SJCRH30 (cell line): ENCODE measurements at regions not wholly inside any gene's neighbourhood (a gene's known extent, or its start where the extent isn't known, plus 50 kb on each side); places are given as distances from the start of the nearest gene placed in this dataset.

Source experiments
- DNase-seq, 2 experiments: peaks; one replicate each; pipeline ENCODE4 v3.0.0-alpha.2; 2015 to 2020
- H3K27ac ChIP-seq: fragments of 250-450 bp; sonication (Bioruptor Pico); 2 replicates; pipeline ENCODE4 v1.5.1; 2020; ENCODE audit warnings: mild to moderate bottlenecking, moderate library complexity
- H3K27me3 ChIP-seq: fragments of 250-450 bp; sonication (Bioruptor Pico); 2 replicates; pipeline ENCODE4 v1.5.1; 2020; ENCODE audit warnings: mild to moderate bottlenecking, moderate library complexity
- H3K36me3 ChIP-seq: fragments of 250-450 bp; sonication (Bioruptor Pico); 2 replicates; pipeline ENCODE4 v1.5.1; 2020; ENCODE audit warnings: mild to moderate bottlenecking, moderate library complexity
- H3K4me1 ChIP-seq: fragments of 250-450 bp; sonication (Bioruptor Pico); 2 replicates; pipeline ENCODE4 v1.5.1; 2020; ENCODE audit warnings: mild to moderate bottlenecking, moderate library complexity
- H3K4me3 ChIP-seq: fragments of 250-450 bp; sonication (Bioruptor Pico); 2 replicates; pipeline ENCODE4 v1.5.1; 2020; ENCODE audit warnings: mild to moderate bottlenecking, moderate library complexity
- H3K9me3 ChIP-seq: fragments of 250-450 bp; sonication (Bioruptor Pico); replicated peaks from 2 replicates; pipeline ENCODE4 v1.5.1; 2020; ENCODE audit warnings: mild to moderate bottlenecking, moderate library complexity

DNA sequence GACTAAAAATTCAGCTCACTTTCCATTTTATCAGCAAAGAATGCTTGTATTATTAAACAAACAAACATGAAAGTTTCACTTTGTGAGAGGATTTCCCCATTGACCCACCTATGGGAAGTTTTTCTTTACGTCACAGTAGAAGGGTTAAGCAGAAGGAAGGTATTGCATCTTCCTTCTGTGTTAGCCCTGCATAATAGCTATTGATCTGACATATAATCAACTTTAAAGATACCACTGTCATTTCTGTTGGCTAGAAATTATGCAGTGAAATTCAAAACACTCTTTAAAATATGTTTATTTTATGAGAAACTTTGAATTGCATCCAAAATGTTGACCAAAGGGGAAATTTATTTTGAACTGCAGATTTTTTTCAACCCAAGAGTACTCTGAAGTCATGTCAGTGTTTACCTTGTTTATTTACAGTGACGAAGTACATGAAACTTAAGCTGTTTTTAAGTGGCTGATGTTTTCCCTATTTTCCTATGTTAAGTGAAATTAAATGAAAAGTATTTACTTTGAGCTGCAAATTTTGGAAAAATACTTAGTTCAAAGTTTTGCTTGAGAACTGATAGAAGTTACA lies 566.4 kb downstream of the ZEB2 start:
- no peak overlapping the region for H3K27ac ChIP-seq
- H3K36me3 ChIP-seq, result no peaks in the 10 kb centered on the region
- no peak overlapping the region for H3K4me3 ChIP-seq
- no peaks in the 10 kb centered on the region for H3K27me3 ChIP-seq
- no peaks in the 10 kb centered on the region for H3K9me3 ChIP-seq
- DNase-seq, result no peak
- peaks cover 6% of the 10 kb centered on the region for H3K4me1 ChIP-seq

- Histone ChIP-seq H3K9me3 (no peaks in the 10 kb centered on the region), H3K36me3 (no peaks in the 10 kb centered on the region), H3K4me1 (peaks cover 6% of the 10 kb centered on the region), H3K27ac (no peak overlapping the region), H3K4me3 (no peak overlapping the region), H3K27me3 (no peaks in the 10 kb centered on the region)
- no peak for DNase-seq
Observed at GRCh38 chr2:143952536-143952935, 567.4 kb downstream of the ZEB2 start.

- H3K36me3 ChIP-seq, result no peaks in the 10 kb centered on the region
- H3K4me3 ChIP-seq, result no peak overlapping the region
- H3K27me3 ChIP-seq, result no peaks in the 10 kb centered on the region
- no peak for DNase-seq
- H3K4me1 ChIP-seq, result peaks cover 6% of the 10 kb centered on the region
- H3K9me3 ChIP-seq, result no peaks in the 10 kb centered on the region
- H3K27ac ChIP-seq, result no peak overlapping the region
Observed at GRCh38 chr2:143950704-143951103, 569.2 kb downstream of the ZEB2 start.

DNA sequence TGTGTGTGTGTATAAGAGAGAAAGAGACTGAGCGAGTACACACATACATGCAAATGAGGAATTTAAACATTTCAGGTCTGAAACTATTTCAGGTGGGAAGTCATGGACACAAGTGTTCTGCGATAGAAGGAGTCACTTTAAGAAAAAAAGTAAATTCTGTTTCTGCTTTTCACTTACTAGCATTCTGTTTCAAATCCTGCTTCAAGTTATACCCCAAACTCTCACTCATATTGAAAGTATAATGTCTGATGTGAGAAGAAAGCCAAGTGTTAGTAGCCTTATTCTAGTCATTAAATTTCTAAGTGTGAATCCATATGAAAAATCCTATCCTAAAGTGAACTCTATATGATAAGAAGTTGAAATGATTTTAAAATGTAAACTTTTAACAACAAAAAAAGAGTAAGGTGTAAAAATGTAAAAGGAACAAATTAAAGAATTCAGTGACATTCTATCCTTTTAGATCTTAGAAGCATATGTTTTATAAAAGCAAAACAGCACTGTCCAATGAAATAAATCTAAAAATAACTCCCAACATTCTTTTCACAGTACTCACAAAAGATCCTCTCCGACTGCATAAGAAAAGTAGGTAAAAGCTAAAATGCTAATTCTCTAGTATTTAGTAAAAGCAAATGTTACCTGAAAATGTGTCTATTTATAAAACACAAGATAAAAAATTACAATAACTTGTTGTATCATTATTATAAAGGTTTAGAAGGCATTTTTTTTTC lies 570.6 kb downstream of the ZEB2 start:
- no peaks in the 10 kb centered on the region for H3K36me3 ChIP-seq
- no peak overlapping the region for H3K27ac ChIP-seq
- no peak overlapping the region for H3K4me3 ChIP-seq
- H3K4me1 ChIP-seq, result no peaks in the 10 kb centered on the region
- DNase-seq, result no peak
- no peaks in the 10 kb centered on the region for H3K27me3 ChIP-seq
- H3K9me3 ChIP-seq, result no peaks in the 10 kb centered on the region

DNA sequence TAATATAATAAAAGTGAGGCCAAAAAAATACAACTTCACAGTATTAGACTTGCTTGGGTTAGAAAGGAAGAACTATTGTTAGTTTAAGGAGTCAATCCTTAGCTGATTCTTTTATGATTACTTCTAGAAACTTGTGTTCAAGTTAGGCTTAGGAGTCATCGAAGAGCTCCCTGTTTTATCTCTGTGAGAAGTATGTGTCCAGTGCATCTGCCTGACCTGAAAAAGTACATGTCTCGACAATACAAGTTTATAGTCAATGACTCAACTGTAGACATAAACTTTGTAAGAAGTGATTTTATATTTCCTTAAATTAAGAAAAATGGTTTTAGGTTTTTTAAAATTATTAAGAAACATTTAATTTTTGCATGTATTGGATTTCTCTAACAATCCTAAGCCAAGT lies 571.2 kb downstream of the ZEB2 start:
- Histone ChIP-seq H3K4me3 (no peak overlapping the region), H3K4me1 (no peaks in the 10 kb centered on the region), H3K36me3 (no peaks in the 10 kb centered on the region), H3K27me3 (no peaks in the 10 kb centered on the region), H3K27ac (no peak overlapping the region), H3K9me3 (no peaks in the 10 kb centered on the region)
- DNase-seq, result no peak

GRCh38 chr2:143946436-143947391 lies 573.2 kb downstream of the ZEB2 start:
- Histone ChIP-seq H3K27me3 (no peaks in the 10 kb centered on the region), H3K27ac (no peak overlapping the region), H3K9me3 (no peaks in the 10 kb centered on the region), H3K4me3 (no peak overlapping the region), H3K36me3 (no peaks in the 10 kb centered on the region), H3K4me1 (no peaks in the 10 kb centered on the region)
- no peak for DNase-seq

DNA sequence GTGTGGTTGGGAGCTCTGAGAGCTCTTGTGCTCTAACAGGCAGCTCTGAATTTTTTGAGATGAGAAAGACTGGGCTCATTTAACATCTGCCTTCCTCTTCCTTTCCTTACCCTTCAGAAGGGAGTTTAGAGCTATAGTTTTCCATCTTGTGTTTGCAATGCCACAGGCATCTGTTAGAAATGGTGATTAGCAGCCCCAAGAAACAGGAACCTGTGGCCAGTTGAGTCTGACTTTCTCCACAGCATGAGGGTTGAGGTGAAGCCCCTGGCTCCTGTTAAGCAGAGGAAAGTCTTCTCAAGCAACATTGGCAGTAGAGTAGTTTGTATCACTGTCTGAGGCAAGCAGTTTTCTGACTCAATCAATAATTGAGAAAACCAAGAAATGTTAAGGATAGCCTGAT lies 577.4 kb downstream of the ZEB2 start:
- no peak for DNase-seq
- no peaks in the 10 kb centered on the region for H3K36me3 ChIP-seq
- H3K4me3 ChIP-seq, result no peak overlapping the region
- H3K4me1 ChIP-seq, result no peaks in the 10 kb centered on the region
- H3K27ac ChIP-seq, result no peak overlapping the region
- H3K9me3 ChIP-seq, result no peaks in the 10 kb centered on the region
- no peaks in the 10 kb centered on the region for H3K27me3 ChIP-seq

DNA sequence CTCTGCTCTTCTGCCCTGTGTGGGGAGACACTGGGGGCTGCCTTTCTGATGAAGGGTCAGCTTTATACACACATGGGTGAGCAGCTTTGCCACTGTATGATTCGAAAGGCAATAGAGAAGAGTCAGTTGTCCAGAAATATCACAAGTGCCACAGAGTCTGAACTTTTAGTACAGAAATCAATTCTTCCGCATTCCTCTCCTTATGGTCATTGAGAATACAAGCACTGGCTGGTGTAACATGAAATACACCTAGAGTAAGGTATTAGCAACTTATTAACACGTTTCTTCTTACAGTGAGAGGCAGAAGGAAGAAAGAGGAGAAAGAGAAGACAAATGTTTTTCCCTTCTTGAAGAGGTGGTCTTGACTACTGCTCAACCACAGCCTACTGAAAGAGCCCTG lies 579.2 kb downstream of the ZEB2 start:
- no peak overlapping the region for H3K27ac ChIP-seq
- H3K9me3 ChIP-seq, result no peaks in the 10 kb centered on the region

GRCh38 chr2:143939626-143940330 lies 580.1 kb downstream of the ZEB2 start:
- no peak overlapping the region for H3K27ac ChIP-seq
- no peaks in the 10 kb centered on the region for H3K27me3 ChIP-seq
- no peak overlapping the region for H3K4me3 ChIP-seq
- no peaks in the 10 kb centered on the region for H3K36me3 ChIP-seq
- no peak for DNase-seq
- no peaks in the 10 kb centered on the region for H3K4me1 ChIP-seq
- no peaks in the 10 kb centered on the region for H3K9me3 ChIP-seq

More for the DNA sequence above, 579.2 kb downstream of the ZEB2 start:
- DNase-seq, result no peak
- no peaks in the 10 kb centered on the region for H3K4me1 ChIP-seq
- no peaks in the 10 kb centered on the region for H3K36me3 ChIP-seq
- H3K27me3 ChIP-seq, result no peaks in the 10 kb centered on the region
- no peak overlapping the region for H3K4me3 ChIP-seq

GRCh38 chr2:143937723-143938350 lies 582.1 kb downstream of the ZEB2 start:
- Histone ChIP-seq H3K9me3 (no peaks in the 10 kb centered on the region), H3K27ac (no peak overlapping the region), H3K27me3 (no peaks in the 10 kb centered on the region), H3K36me3 (no peaks in the 10 kb centered on the region), H3K4me1 (no peaks in the 10 kb centered on the region), H3K4me3 (no peak overlapping the region)
- no peak for DNase-seq

- Histone ChIP-seq H3K27me3 (no peaks in the 10 kb centered on the region), H3K27ac (no peak overlapping the region), H3K4me3 (no peak overlapping the region), H3K4me1 (no peaks in the 10 kb centered on the region), H3K36me3 (no peaks in the 10 kb centered on the region), H3K9me3 (no peaks in the 10 kb centered on the region)
- no peak for DNase-seq
Observed at GRCh38 chr2:143936848-143937722, 582.8 kb downstream of the ZEB2 start.

GRCh38 chr2:143936538-143936847 lies 583.4 kb downstream of the ZEB2 start:
- Histone ChIP-seq H3K27ac (no peak overlapping the region), H3K4me3 (no peak overlapping the region), H3K9me3 (no peaks in the 10 kb centered on the region), H3K27me3 (no peaks in the 10 kb centered on the region), H3K36me3 (no peaks in the 10 kb centered on the region), H3K4me1 (no peaks in the 10 kb centered on the region)
- no peak for DNase-seq

DNA sequence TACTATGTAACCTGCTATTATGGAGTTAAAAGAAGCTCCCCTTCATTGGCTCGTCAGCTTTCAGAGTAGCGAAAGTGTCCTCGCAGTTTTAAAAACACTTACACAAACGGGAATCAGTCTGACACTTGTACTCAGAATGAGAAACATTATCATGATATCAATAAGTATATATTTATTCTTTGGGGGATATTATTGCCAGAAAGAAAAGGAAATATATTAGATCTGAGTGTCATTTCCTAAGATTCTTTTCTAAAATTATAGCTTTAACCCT lies 584.5 kb downstream of the ZEB2 start:
- no peak overlapping the region for H3K4me3 ChIP-seq
- H3K9me3 ChIP-seq, result no peaks in the 10 kb centered on the region
- H3K27me3 ChIP-seq, result no peaks in the 10 kb centered on the region
- H3K27ac ChIP-seq, result no peak overlapping the region
- H3K4me1 ChIP-seq, result no peaks in the 10 kb centered on the region
- H3K36me3 ChIP-seq, result no peaks in the 10 kb centered on the region
- no peak for DNase-seq
